ENCODE measurements at regions not wholly inside any gene's neighbourhood (a gene's known extent, or its start where the extent isn't known, plus 50 kb on each side); places are given as distances from the start of the nearest gene placed in this dataset.

DNA sequence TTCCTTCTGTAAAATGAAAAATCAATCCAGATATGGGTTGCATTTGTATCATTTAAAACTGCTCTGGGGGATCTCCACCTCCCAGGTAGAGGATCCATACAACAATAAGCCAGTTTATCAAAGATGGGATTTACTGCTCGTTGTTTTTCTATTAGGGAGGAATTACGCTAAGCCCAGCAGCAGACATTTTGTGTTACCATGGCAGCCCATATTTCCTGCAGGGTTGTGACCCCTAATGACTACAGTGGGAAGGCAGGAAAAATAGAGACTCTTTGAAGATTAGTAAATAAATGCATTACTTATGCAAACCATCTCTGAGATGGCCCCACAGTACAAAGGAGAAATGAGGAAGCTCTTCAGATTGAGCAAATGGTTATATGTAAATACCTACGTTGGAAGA is 253.4 kb upstream of the GPR101 start:
- TF ChIP-seq, protein P1, sequence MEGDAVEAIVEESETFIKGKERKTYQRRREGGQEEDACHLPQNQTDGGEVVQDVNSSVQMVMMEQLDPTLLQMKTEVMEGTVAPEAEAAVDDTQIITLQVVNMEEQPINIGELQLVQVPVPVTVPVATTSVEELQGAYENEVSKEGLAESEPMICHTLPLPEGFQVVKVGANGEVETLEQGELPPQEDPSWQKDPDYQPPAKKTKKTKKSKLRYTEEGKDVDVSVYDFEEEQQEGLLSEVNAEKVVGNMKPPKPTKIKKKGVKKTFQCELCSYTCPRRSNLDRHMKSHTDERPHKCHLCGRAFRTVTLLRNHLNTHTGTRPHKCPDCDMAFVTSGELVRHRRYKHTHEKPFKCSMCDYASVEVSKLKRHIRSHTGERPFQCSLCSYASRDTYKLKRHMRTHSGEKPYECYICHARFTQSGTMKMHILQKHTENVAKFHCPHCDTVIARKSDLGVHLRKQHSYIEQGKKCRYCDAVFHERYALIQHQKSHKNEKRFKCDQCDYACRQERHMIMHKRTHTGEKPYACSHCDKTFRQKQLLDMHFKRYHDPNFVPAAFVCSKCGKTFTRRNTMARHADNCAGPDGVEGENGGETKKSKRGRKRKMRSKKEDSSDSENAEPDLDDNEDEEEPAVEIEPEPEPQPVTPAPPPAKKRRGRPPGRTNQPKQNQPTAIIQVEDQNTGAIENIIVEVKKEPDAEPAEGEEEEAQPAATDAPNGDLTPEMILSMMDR (IDR thresholded peaks at IDR 0.05; ENCODE audit: low read depth, low read length), result no peak
- Histone ChIP-seq H3K27ac (no peak overlapping the region), H3K27me3 (ENCODE audit: insufficient read depth, low read depth, severe bottlenecking) (peaks cover 29% of the 10 kb centered on the region), H3K9me3 (ENCODE audit: severe bottlenecking) (no peaks in the 10 kb centered on the region), H3K4me3 (ENCODE audit: low read depth, low read length) (no peak overlapping the region), H3K36me3 (no peaks in the 10 kb centered on the region)
- no peak for DNase-seq

DNA sequence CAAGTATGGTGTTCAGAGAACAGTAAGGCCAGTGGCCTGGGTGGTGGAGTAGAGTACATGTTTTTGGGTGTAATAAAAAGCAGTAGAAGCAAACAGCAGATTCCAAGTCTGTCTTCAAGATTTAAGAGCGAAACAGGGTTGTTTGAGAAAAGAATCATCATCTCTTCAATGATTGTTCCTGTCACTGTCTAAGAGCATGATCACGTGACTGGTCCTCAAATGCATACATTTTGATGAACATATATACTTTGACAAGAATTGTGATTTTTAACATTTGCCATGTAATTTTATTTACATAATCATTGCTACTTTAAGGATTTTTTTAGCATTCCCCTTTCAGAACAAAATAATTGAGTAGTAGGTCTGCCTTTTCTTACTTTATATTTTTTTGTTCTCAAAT is 252.6 kb upstream of the GPR101 start:
- DNase-seq, result no peak
- peaks cover 28% of the 10 kb centered on the region for H3K27me3 ChIP-seq (ENCODE audit: insufficient read depth, low read depth, severe bottlenecking)
- TF ChIP-seq, protein P1 (IDR thresholded peaks at IDR 0.05; ENCODE audit: low read depth, low read length), result no peak
- no peak overlapping the region for H3K27ac ChIP-seq
- H3K9me3 ChIP-seq (ENCODE audit: severe bottlenecking), result no peaks in the 10 kb centered on the region
- H3K36me3 ChIP-seq, result no peaks in the 10 kb centered on the region
- H3K4me3 ChIP-seq (ENCODE audit: low read depth, low read length), result no peak overlapping the region

DNA sequence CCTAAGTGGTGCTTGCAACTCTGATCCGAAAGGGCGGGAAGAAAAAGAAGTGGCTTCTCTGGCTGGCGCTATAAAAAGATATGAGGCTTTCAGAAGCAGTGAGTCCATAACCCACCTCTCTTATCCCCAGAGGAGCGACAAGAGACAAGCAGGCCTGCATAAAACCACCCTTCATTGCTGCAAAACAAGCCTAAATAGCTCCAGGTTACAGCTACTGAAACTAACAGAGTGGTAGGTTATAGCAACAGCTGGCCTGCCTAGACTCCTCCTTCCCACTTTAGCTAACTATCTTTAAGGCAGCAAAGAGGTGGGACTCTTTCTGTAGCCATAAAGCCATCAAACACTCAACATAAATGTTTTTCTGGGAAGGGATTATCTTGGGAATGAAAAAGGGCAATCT is 245.0 kb upstream of the GPR101 start:
- no peaks in the 10 kb centered on the region for H3K36me3 ChIP-seq
- no peak for DNase-seq
- H3K27me3 ChIP-seq (ENCODE audit: insufficient read depth, low read depth, severe bottlenecking), result peaks cover 48% of the 10 kb centered on the region
- TF ChIP-seq, protein P1 (IDR thresholded peaks at IDR 0.05; ENCODE audit: low read depth, low read length), result no peak
- no peak overlapping the region for H3K27ac ChIP-seq
- H3K4me3 ChIP-seq (ENCODE audit: low read depth, low read length), result no peak overlapping the region
- H3K9me3 ChIP-seq (ENCODE audit: severe bottlenecking), result no peaks in the 10 kb centered on the region

GRCh38 chrX:137263374-137263773 is 229.6 kb upstream of the GPR101 start:
- Histone ChIP-seq H3K27me3 (ENCODE audit: insufficient read depth, low read depth, severe bottlenecking) (peaks cover 64% of the 10 kb centered on the region), H3K4me3 (ENCODE audit: low read depth, low read length) (no peak overlapping the region), H3K27ac (no peak overlapping the region), H3K9me3 (ENCODE audit: severe bottlenecking) (no peaks in the 10 kb centered on the region), H3K36me3 (no peaks in the 10 kb centered on the region)
- TF ChIP-seq, protein P1 (IDR thresholded peaks at IDR 0.05; ENCODE audit: low read depth, low read length), result no peak
- no peak for DNase-seq

GRCh38 chrX:137245183-137245582 is 211.4 kb upstream of the GPR101 start:
- no peak for DNase-seq
- peaks cover 14% of the 10 kb centered on the region for H3K27me3 ChIP-seq (ENCODE audit: insufficient read depth, low read depth, severe bottlenecking)
- H3K27ac ChIP-seq, result no peak overlapping the region
- TF ChIP-seq, protein P1 (IDR thresholded peaks at IDR 0.05; ENCODE audit: low read depth, low read length), result no peak
- no peak overlapping the region for H3K4me3 ChIP-seq (ENCODE audit: low read depth, low read length)
- H3K36me3 ChIP-seq, result no peaks in the 10 kb centered on the region
- no peaks in the 10 kb centered on the region for H3K9me3 ChIP-seq (ENCODE audit: severe bottlenecking)

- TF ChIP-seq, protein P1 (IDR thresholded peaks at IDR 0.05; ENCODE audit: low read depth, low read length), result no peak
- H3K27me3 ChIP-seq (ENCODE audit: insufficient read depth, low read depth, severe bottlenecking), result peaks cover 64% of the 10 kb centered on the region
Observed at GRCh38 chrX:137236837-137237236, 203.0 kb upstream of the GPR101 start.

More at GRCh38 chrX:137236837-137237236, 203.0 kb upstream of the GPR101 start:
- no peak for DNase-seq
- Histone ChIP-seq H3K4me3 (ENCODE audit: low read depth, low read length) (no peak overlapping the region), H3K27ac (no peak overlapping the region), H3K9me3 (ENCODE audit: severe bottlenecking) (no peaks in the 10 kb centered on the region), H3K36me3 (no peaks in the 10 kb centered on the region)

All from WERI-Rb-1 (cell line).